HG02642 (cell line): ENCODE measurements at regions not wholly inside any gene's neighbourhood (a gene's known extent, or its start where the extent isn't known, plus 50 kb on each side); places are given as distances from the start of the nearest gene placed in this dataset.
A peak's percentile ranks its signal among the peaks of the same experiment; 100 is the strongest.

Experiments used
- ATAC-seq: cut with Tn5 transposase; IDR thresholded peaks from one replicate; pipeline ENCODE4 v1.9.1; 2021; ENCODE audit warnings: mild to moderate bottlenecking; ENCODE audit not compliant: unreplicated experiment, poor library complexity

DNA sequence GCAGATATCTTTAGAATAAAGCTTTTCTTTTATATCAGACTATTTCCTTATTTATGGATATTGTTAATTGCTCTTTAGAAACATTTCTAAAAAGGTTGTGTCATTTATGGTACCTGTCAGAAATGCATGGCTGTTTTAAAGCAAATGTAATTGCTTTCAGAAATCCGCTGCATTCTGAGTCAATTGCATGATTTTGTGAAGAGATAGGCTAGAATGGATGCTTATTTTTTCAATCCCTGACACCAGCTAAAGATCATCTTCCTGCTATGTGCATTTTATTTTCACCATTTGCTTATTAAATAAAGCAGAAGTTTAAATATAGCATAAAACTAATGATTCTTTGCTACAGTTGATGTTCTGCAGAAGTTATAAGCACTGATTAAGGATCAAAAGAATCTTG lies 170.2 kb upstream of the C9orf72 start:
- no peak for ATAC-seq

DNA sequence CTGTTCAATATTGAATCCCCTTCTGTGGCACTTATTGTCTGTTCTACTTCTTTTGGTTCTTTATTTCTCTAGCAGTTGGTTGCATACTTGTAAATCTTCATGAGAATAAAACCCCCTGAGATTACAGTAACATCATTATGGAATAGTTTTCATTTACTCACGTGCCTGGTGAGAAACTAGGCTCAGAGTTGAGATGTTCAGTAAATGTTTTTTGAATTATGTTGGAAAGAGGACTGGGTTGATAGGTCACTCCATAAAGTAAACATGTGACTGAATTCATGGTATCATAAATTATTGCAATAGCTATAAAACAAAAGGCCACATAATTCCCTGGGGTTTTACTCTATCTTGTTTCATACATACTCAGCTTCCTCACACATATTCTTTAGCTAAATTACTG lies 174.2 kb upstream of the C9orf72 start:
- no peak for ATAC-seq

DNA sequence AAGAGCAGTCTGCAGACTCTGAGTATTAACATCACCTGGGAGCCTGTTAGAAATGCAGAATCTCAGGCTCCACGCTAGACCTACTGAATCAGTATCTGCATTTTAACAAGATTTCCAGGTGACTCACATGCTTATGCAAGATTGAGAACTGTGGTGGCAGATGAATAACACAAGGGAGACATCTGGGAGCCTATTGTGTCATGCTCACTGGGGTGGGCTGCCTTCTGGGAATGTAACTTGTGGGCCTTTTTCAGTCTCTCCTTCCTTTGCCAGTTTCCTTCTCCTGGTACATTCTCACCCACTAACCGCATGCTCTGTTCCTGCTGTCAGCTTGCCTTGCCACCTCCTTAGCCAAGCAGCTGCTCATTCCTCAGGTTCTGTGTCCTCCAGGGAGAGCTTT lies 176.6 kb upstream of the C9orf72 start:
- no peak for ATAC-seq

DNA sequence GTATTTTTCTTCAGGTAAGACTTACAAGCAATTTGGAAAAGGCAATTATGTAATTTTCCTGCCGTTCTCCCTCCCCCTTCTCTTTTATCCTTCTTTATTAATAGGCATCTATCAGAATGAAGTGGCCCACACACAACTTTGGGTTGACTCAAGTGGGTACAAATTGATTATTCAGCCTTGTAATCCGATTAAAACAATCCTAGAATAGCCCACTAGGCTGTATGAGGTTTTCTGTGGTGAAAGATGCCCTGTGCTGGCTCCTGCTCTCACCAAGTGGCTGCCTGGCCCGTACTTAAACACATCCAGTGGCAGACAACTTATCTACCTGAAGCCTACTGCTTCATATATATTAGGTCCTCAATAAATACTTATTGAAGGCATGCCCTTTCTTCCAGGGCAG lies 177.3 kb upstream of the C9orf72 start:
- ATAC-seq: no peak

DNA sequence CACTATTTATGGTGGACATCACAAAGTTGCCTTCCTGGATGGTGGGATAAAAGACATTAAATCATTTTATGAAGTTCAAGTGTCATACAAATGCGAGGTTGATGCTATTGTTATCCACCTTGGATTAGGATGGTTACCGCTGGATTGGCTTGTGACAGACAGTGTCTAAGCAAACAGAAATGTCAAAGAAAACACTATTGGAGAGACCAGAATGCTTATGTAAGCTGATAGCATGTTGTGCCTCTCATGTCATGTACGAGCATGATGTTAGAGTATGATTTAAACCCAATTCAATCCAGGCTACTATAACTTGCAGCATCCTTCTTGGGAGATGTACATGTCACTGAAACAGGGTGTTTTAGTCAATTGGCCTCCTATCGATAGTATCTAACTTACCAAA lies 178.8 kb upstream of the C9orf72 start:
- ATAC-seq: no peak

DNA sequence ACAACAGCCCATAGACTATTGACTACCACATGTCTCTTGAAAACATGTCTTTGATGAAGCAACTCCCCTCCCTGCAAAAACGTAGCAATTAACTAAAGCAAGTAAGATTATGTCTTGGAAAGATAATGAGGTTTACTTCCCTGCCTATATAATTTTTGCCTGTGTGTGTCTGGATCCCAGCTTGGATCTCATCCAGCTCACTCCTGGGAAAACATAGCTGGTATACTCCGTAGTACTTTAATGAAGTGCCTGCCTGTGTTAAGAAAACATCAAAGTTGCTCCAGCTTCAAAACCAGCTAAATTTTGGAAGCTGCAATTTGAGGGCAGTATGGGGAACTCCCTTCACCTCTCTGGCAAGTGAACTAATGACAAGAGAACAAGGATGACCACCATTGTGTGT lies 182.6 kb upstream of the C9orf72 start:
- no peak for ATAC-seq

DNA sequence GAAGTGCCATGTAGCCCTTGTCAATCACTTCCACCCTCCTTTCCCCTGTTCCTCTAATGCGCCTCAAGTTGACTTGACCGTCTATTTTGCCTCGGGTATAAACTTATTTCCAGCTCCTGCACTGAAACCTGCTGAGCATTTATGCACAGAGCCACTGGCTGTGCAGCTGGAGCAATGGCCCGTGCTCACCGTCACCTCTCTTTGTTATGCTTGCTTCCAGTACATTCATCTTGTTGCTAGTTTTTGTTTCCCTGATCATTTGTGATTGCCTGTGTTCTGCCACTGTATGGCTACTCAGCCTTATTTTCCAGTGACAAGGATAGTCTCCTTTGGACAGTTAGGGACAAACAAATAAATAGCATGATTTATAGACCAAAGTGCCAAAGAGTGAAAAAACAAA lies 183.1 kb upstream of the C9orf72 start:
- ATAC-seq: no peak

DNA sequence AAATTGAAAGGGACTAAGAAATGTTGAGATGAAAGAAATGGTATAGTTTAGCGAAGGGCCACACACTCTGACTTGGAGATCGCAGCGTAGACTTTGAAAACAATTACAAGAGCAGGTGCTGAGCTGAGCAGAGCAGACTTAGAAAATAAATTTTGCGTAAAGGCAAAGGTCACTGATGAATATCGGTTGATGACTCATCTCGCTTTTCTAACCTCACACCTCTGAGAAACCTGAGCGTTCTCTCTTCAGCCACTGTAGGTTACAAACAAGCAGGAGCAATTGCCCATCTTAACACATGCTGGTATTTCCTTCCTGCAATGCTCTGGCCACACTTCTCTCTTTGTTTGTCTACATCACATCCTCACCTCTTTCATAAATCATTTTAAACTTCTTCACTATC lies 190.6 kb upstream of the C9orf72 start:
- ATAC-seq: no peak

DNA sequence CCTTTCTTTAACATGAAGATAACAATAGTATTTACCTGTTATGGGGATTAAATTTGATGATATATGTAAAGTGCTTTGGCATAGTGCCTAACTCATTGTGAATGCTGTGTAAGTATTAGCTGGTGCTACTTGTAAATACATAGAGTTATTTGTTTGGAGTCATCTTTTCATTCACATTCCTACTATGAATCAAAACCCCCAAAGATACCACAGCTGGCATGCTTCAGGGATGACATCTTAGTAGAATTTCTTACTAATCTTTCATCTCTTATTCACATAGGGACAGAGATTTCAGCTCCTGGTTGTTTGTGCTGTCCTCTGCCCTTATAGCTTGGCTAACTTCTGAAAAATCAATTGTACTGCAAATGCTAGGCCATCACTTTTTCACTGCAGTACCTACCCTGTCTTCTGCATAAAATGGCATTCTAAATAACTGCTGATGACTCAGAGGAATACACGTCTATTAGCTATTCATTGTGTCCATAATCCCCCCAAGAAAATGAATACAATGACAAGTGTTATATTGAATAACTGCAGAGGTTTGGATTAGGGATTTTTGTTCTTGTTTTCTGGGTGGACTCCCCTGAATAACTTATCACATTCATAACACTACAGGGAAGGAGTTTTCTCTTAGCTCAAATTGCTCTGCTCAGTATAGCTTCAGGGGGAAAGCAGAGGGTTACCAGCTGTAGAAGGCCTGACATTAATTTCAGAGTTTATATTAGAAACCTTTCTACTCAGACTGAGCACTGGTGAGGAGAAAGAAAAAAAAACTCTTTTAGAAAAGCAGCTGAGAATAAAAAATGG lies 192.2 kb upstream of the C9orf72 start:
- ATAC-seq: no peak

DNA sequence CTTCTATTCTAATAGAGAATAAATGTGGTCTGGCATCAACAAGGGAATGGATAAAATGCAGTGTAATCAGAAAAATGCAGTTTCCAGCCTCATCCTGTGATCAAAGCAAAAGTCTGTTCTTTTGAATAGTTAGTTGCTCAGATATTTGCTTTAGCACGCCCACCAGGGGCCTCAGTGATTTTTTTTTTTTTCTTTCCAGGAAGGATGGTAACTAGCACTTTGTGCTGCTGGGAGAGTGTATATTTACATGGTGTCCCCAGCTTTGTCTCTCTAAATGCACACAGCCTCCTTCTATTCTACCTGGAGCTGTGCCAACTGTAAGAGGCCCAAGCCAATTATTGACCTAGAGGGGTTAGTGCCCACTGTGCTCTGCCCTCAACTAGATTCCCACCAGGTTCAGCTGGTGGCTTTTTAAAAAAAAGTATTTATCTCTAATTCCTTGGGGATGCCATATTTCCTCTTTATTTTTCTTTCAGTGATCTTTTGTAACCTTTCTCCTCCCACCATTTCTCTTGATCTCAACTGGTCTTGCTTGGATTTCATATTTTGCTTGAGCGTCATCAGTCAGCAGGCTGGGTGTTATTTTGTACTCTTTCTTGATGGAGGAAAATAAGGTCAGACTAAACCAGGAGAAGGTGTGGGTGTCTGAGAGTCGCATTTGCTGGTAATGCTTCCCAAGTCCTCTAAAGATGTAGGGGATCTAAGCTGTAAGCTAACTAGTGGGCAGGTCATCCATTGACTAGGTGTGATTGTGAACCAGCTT lies 193.0 kb upstream of the C9orf72 start:
- ATAC-seq: no peak

DNA sequence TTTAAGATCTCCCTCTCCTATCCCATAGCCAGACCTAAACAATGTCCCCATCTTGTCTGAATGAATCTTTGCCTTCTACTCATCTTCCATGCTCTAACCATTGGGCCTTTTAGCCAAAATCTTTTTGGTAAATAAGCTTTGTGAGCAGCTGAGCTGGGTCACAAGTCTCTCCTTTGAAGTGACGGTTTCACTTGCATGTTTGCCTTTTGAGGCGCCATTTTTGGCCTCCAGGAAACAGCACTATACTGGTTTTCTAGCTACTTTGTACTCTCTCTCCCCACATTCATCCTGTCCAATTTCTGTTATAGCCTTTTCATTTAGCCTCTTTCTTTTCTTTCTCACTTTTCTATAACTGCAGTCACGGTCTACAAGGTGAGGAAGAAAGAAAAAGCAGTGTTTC lies 195.5 kb upstream of the C9orf72 start:
- ATAC-seq: no peak

DNA sequence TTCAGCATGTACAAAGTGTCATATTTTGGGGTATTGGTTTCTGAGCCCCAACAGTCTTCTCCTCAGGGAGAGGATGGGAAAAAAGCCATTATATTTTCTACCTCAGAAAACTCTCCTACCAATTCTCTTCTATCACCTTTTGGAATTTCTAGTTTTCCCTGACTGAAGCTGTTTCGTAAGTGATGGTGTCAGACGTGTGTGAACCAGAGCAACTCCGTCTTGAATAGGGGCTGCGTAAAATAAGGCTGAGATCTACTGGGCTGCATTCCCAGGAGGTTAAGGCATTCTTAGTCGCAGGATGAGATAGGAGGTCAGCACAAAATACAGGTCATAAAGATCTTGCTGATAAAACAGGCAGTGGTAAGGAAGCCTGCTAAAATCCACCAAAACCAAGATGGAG lies 197.3 kb upstream of the C9orf72 start:
- ATAC-seq: no peak

DNA sequence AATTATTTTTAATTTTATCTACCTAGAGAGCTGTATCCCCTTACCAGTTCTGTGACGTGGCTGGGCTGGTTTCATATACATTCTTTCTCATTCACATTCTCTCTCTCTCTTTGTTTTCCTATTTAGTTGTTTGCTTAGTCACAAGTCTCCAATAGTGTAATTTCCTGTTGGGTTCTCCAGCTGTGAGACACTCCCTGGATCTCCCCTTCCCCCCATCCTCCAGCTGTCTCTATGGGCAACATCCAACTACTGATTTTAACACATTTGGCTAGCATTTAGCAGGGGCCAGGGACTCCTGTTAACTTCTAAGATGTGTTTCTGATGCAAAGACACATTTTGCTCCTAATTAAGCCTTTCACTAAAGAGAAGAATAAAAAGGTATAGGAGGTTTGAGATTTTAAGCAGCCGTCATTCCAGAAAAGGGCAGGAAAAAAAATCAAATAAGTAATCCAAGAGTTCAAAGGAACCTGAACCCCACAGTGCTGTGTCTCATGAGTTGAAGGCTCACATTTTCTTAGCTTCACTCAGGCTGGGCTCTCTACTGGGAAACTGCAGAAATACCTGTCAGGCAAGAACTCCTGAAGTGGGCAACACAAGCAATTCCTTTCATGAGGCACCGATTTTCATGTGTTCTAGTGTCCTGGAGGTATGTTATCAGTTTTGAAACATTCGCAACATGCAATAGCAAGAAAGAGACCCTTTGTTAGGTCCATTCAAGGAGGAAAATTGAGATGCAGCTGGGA lies 198.7 kb upstream of the C9orf72 start:
- no peak for ATAC-seq

DNA sequence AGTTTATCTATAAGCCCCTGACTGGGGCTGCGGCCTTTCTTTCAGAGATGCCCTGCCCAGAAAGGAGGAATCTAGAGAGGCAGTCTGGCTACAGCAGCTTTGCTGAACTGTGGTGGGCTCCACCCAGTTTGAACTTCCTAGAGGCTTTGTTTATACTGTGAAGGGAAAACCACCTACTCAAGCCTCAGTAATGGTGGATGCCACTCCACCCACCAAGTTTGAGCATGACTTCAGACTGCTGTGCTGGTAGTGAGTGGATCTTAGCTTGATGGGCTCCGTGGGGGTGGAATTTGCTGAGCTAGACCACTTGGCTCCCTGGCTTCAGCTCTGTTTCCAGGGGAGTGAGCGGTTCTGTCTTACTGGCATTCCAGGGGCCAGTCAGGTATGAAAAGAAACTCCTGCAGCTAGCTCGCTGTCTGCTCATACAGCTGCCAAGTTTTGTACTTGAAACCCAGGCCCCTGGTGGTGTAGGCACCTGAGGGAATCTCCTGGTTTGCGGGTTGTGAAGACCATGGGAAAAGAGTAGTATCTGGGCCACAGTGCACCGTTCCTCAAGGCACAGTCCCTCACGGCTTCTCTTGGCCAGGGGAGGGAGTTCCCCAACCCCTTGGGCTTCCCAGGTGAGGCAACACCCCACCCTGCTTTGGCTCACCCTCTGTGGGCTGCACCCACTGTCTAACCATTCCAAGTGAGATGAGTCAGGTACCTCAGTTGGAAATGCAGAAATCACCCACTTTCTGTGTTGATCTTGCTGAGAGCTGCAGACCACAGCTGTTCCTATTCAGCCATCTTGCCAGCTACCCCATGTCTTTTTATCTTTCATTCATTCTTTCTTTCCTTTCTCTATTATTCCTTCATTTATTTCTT lies 211.8 kb upstream of the C9orf72 start:
- ATAC-seq: peak; percentile 51

DNA sequence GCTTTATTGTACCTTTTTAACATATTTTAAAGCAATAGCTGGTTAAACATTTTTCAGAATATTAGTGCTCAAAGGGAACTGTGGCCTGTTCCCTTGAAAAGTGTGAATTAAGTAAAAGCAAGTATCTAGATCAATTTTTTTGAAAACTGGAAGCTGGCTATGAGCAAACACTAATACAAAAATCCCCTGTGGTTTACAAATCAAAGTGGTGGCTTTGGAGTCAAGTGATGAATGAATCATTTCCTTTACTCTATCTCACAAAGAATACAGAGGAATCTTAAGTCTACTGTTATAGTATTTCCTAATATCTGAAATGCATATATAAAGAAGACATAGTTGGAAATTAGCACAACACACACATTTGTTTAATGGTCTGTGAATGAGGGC lies 212.4 kb upstream of the C9orf72 start:
- peak; percentile 83 for ATAC-seq

DNA sequence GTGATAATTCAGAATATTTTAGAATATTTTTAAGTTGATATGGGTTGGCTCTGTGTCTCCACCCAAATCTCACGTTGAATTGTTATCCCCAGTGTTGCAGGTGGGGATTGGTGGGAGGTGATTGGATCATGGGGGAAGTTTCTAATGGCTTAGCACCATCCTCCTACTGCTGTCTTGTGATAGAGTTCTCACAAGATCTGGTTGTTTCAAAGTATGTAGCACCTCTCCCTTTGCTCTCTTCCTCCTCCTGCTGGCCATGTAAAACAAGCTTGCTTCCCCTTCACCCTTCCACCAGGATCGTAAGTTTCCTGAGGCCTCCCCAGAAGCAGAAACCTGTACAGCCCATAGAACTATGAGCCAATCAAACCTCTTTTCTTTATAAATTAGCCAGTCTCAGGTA lies 214.6 kb upstream of the C9orf72 start:
- ATAC-seq: no peak

DNA sequence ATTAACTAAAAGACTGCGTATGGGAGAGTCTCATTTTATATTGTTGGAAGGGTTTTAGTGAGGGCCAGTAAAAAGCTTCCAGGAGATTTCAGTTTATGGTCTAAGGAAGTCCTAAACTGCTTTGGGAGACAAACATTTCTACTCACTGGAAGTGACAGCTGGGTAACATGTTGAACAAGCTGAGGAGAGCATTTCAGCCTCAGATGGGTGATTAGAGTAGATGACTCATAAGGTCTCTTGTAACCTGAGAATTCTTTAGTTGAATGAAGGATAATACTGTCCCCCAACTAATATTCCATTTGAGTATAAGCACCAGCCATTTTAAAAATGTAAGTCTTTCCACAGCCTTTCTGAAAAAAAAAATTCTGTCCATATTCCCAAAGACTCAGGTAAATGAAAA lies 218.0 kb upstream of the C9orf72 start:
- ATAC-seq: no peak

DNA sequence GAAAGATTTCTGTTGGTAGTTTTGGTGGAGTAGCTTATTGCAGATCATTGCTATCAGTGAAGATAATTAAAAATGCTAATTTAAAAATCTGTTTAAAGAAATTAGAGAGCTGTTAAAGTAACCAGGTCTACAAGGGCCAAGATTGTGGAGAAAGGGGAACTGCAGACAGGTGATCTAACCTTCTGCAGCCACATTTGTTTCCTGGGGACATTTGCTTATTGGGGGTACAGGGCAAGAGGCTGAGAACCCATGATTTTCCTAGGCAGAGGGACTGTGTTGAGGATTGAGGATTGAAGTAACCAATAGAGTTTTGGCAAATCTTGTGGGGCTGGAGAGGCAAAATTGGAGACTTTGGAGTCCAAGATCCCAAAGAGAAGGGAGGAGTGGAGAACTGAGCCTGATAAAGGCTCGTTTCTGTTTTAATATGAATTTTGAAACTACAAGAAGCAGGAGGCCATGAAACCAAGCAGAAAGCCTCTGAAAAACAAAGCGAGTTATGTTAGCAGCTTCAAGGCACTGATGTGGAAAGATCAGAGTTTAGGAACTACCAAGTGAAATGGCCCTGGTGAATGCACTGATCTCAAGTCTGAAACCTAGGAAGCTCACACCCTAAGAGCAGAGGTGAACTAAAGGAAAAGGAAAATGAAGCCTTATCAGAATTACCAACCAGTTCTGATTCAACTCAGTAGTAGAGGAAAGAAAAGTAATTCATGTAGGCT lies 219.8 kb upstream of the C9orf72 start:
- ATAC-seq: no peak

DNA sequence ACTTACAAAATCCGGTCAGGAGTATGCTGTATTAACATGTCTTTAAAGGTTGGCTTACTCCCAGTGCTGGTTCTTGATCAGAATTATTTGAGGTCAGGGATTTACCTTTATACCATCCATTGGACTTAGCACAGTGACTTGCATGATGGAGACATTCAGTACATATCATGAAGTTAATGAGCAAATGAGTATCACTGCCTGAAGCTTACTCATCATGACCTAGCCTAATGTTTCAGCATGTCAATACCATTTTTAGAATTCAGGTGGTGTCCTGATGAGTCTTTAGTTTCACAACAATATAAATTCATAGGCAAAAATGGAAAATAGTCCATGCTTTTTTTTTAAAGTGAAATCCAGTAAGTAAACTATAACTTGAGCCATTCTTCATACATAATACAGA lies 226.0 kb upstream of the C9orf72 start:
- no peak for ATAC-seq

DNA sequence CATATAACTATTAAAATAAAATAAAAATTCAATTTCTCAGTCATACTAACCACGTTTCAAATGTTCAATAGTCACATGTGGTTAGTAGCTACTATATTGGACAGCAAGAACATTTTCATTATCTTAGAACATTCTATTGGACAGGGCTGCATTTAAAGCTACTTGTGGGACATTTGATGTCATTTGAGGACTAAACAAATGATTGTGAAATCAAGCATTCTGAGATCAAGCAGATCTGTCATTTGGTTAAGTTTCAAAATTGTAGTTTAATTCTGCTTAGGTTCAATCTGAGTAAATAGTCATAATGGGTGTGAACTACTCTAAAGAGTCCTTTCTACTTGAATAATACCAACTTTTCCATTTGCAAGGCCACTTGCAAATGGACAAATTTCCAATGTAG lies 226.9 kb upstream of the C9orf72 start:
- ATAC-seq: no peak
